HepG2 (cell line): ENCODE measurements at regions not wholly inside any gene's neighbourhood (a gene's known extent, or its start where the extent isn't known, plus 50 kb on each side); places are given as distances from the start of the nearest gene placed in this dataset.

ENCODE experiments used
- ATAC-seq: fragments of 200-7000 bp; cut with Tn5 transposase; 3 replicates; pipeline ENCODE4 v1.9.1; 2020; ENCODE audit warnings: mild to moderate bottlenecking, moderate library complexity
- BruUV-seq: library from RNA; stranded (reverse); fragments of 400-500 nt; replicated peaks from 2 replicates; lab custom pipeline; 2021; lab: Mats Ljungman, UMichigan
- CTCF ChIA-PET: fragments of 300-600 bp; formaldehyde crosslinking; extraction: SDS; loops from one replicate; lab custom pipeline; 2021; ENCODE audit warnings: low total read pairs, inconsistent platforms, low intra/inter-chr PET ratio; lab: Yijun Ruan, JAX
- POLR2A ChIA-PET: fragments of 350-600 bp; sonication (Branson Sonifier 250); formaldehyde crosslinking; loops from one replicate; lab custom pipeline; 2020; ENCODE audit warnings: antibody characterized with exemption, inconsistent platforms; lab: Yijun Ruan, JAX
- DNase-seq: peaks from one replicate; pipeline ENCODE4 v3.0.0-alpha.2; 2015; ENCODE audit warnings: low spot score
- FAIRE-seq: peaks from 3 replicates; lab custom pipeline; 2011; peaks lifted over from hg19 to GRCh38; lab: Jason Lieb, UNC
- H2AFZ ChIP-seq: one replicate; pipeline ENCODE4 v1.6.1; 2011; ENCODE audit warnings: low read length, inconsistent platforms
- H3K27ac ChIP-seq: fragments of 300-600 bp; 3 replicates; pipeline ENCODE4 v1.8.0; 2011; ENCODE audit warnings: mixed run types, mild to moderate bottlenecking, mixed read lengths, low read length, inconsistent platforms; ENCODE audit not compliant: insufficient read depth; ENCODE audit errors: extremely low read length
- H3K27me3 ChIP-seq, 2 experiments: fragments of 200-600 bp in 1 of 2; 2 replicates in 1 of 2; 3 replicates in 1 of 2; pipeline versions ENCODE4 v1.6.0 to v1.8.0; 2011; ENCODE audit warnings: low read length in 2 of 2, mild to moderate bottlenecking in 2 of 2, moderate library complexity in 2 of 2, inconsistent platforms in 1 of 2; ENCODE audit not compliant: insufficient read depth in 2 of 2, control insufficient read depth in 1 of 2
- H3K36me3 ChIP-seq, 2 experiments: fragments of 200-600 bp in 1 of 2; replicated peaks in 1 of 2; 2 replicates in 1 of 2; 3 replicates in 1 of 2; pipeline versions ENCODE4 v1.5.1 to v1.8.0; 2011; ENCODE audit warnings: low read length in 2 of 2, inconsistent platforms in 1 of 2; ENCODE audit not compliant: insufficient read depth in 2 of 2, control insufficient read depth in 1 of 2
- H3K4me1 ChIP-seq: 2 replicates; pipeline ENCODE4 v1.5.1; 2012; ENCODE audit warnings: low read length, inconsistent platforms; ENCODE audit not compliant: insufficient read depth
- H3K4me2 ChIP-seq: 2 replicates; pipeline ENCODE4 v1.6.0; 2011; ENCODE audit warnings: low read depth, low read length, inconsistent platforms
- H3K4me3 ChIP-seq, 3 experiments: fragments of 200-600 bp in 1 of 3; sonication (generic), shearing (Covaris generic) in 1 of 3; replicated peaks in 1 of 3; 2 replicates each; pipeline ENCODE4 v1.5.1; 2011 to 2016; ENCODE audit warnings: low read length in 3 of 3, inconsistent platforms in 2 of 3, low read depth in 2 of 3, mild to moderate bottlenecking in 2 of 3, control low read depth in 1 of 3, mixed read lengths in 1 of 3; ENCODE audit not compliant: insufficient read depth in 1 of 3
- H3K79me2 ChIP-seq: one replicate; pipeline ENCODE4 v1.6.1; 2011; ENCODE audit warnings: low read length, inconsistent platforms; ENCODE audit not compliant: insufficient read depth
- H3K9ac ChIP-seq: 2 replicates; pipeline ENCODE4 v1.6.0; 2011; ENCODE audit warnings: mild to moderate bottlenecking, low read depth, low read length, inconsistent platforms; ENCODE audit not compliant: insufficient read depth
- H3K9me3 ChIP-seq: 2 replicates; pipeline ENCODE4 v1.5.1; 2012; ENCODE audit warnings: mild to moderate bottlenecking, low read length
- H4K20me1 ChIP-seq: 2 replicates; pipeline ENCODE4 v1.6.0; 2011; ENCODE audit warnings: inconsistent platforms, mild to moderate bottlenecking, low read length, moderate library complexity; ENCODE audit not compliant: insufficient read depth
- DMAP1 ChIP-seq: IDR thresholded peaks from 2 replicates; pipeline ENCODE4 v1.6.1; 2016
- GRHL1 ChIP-seq: sonication (generic); formaldehyde crosslinking; conservative IDR thresholded peaks from 2 replicates; pipeline ENCODE4 v1.8.0; 2022; ENCODE audit warnings: missing genetic modification reagents
- KLF11 ChIP-seq: IDR thresholded peaks from 2 replicates; pipeline ENCODE4 v1.6.1; 2016; ENCODE audit warnings: missing compliant biosample characterization
- KLF12 ChIP-seq: sonication (generic); formaldehyde crosslinking; IDR thresholded peaks from 2 replicates; pipeline ENCODE4 v1.4.0; 2020; ENCODE audit warnings: missing genetic modification reagents, borderline replicate concordance
- MAFF ChIP-seq: IDR thresholded peaks from 2 replicates; pipeline ENCODE4 v1.6.1; 2011; ENCODE audit warnings: low read depth, low read length, improper control_type of control experiment
- MAFK ChIP-seq, 2 experiments: IDR thresholded peaks in 1 of 2; conservative IDR thresholded peaks in 1 of 2; 2 replicates each; pipeline ENCODE4 v1.6.1; 2011; ENCODE audit warnings: improper control_type of control experiment in 2 of 2, low read length in 2 of 2
- NFE2L2 ChIP-seq: fragments of 150-350 bp; IDR thresholded peaks from 2 replicates; pipeline ENCODE4 v1.6.1; 2014; ENCODE audit warnings: low read length
- PREB ChIP-seq: sonication (generic); formaldehyde crosslinking; IDR thresholded peaks from 2 replicates; pipeline ENCODE4 v1.4.0; 2020; ENCODE audit warnings: missing genetic modification reagents
- SMARCC2 ChIP-seq: fragments of 450-650 bp; IDR thresholded peaks from 2 replicates; pipeline ENCODE4 v1.6.1; 2017; ENCODE audit warnings: antibody characterized with exemption, mild to moderate bottlenecking
- ZKSCAN5 ChIP-seq: sonication (generic); formaldehyde crosslinking; IDR thresholded peaks from 2 replicates; pipeline ENCODE4 v1.5.1; 2020; ENCODE audit warnings: mild to moderate bottlenecking, missing genetic modification reagents
- ZNF251 ChIP-seq: sonication (generic); formaldehyde crosslinking; IDR thresholded peaks from 2 replicates; pipeline ENCODE4 v1.9.0; 2021; ENCODE audit warnings: mild to moderate bottlenecking, missing genetic modification reagents
- ZNF280B ChIP-seq: sonication (generic); formaldehyde crosslinking; IDR thresholded peaks from 2 replicates; pipeline ENCODE4 v1.5.0; 2020; ENCODE audit warnings: missing genetic modification reagents, mild to moderate bottlenecking, borderline replicate concordance
- ZSCAN30 ChIP-seq: sonication (generic); formaldehyde crosslinking; IDR thresholded peaks from 2 replicates; pipeline ENCODE4 v1.5.0; 2020; ENCODE audit warnings: mild to moderate bottlenecking, missing genetic modification reagents
- WGBS: methylation state at CpG from one replicate; pipeline ENCODE4 v1.1.6; 2017; ENCODE audit warnings: low lambda C conversion rate; 5-methylcytosine and 5-hydroxymethylcytosine counted together
- in situ Hi-C: cut with HindIII; loops from 2 replicates; pipeline ENCODE4 v1.10.0; 2017; ENCODE audit warnings: low pct_unique_long_range_greater_than_20kb; ENCODE audit not compliant: extremely low pct_ligation_motif_present
- intact Hi-C: fragments of 100-400 bp; cut with micrococcal nuclease; formaldehyde crosslinking; loops from one replicate; pipeline ENCODE4 v1.10.0; 2022; ENCODE audit not compliant: unreplicated experiment

- 84% methylated on average over 3 of the region's 3 CpGs for whole genome bisulfite sequencing
- ChIA-PET CTCF (no interaction called here), POLR2A (no interaction called here)
- H3K4me3 ChIP-seq: no peak overlapping the region
- FAIRE-seq (no peak), DNase-seq (no peak), ATAC-seq (no peak)
- in situ Hi-C loops (no loop called here), intact Hi-C loops (no loop called here)
- BruUV-seq: no TSS peak
- H3K4me1 ChIP-seq: no peaks in the 10 kb centered on the region
- H3K27me3 ChIP-seq: no peaks in the 10 kb centered on the region
- H3K4me2 ChIP-seq: no peak overlapping the region
- no peaks in the 10 kb centered on the region for H3K36me3 ChIP-seq
- H3K79me2 ChIP-seq: no peaks in the 10 kb centered on the region
- no peaks in the 10 kb centered on the region for H3K9me3 ChIP-seq
- TF ChIP-seq ZNF251 (CRISPR knock-in tag) (no peak), NFE2L2 (peak; percentile 61), DMAP1 (CRISPR knock-in tag) (no peak), ZKSCAN5 (CRISPR knock-in tag) (no peak), PREB (CRISPR knock-in tag) (no peak), MAFF (0 out of 2 replicates have a peak, but pooled peaks have one; percentile 19), MAFK (conservative IDR thresholded peaks at IDR 0.05 in 1 of 2, IDR thresholded peaks at IDR 0.05 in 1 of 2; ENCODE audit: low read length in 2 of 2) (peak in 1 of 2 experiments; percentile 37; a peak in 3 of 4 replicates)
- no peak overlapping the region for H2AFZ ChIP-seq
- no peak overlapping the region for H3K9ac ChIP-seq
- H4K20me1 ChIP-seq: no peaks in the 10 kb centered on the region
- no peak overlapping the region for H3K27ac ChIP-seq
Measured at GRCh38 chrX:147850875-147851274, 60.8 kb upstream of the FMR1 start.

GRCh38 chrX:147853701-147854100 is 58.0 kb upstream of the FMR1 start:
- in situ Hi-C loops: no loop called here
- Histone ChIP-seq H3K9ac (no peak overlapping the region), H4K20me1 (no peaks in the 10 kb centered on the region), H3K27me3 (no peaks in the 10 kb centered on the region), H3K79me2 (no peaks in the 10 kb centered on the region), H3K27ac (no peak overlapping the region), H3K4me2 (no peak overlapping the region), H3K4me1 (no peaks in the 10 kb centered on the region), H3K4me3 (no peak overlapping the region), H2AFZ (no peak overlapping the region), H3K36me3 (no peaks in the 10 kb centered on the region), H3K9me3 (no peaks in the 10 kb centered on the region)
- 0% methylated on average over 1 of the region's 2 CpGs for WGBS
- no peak for ATAC-seq
- ChIA-PET POLR2A (no interaction called here), CTCF (no interaction called here)
- DNase-seq: no peak
- no TSS peak for BruUV-seq
- intact Hi-C loops: no loop called here
- FAIRE-seq: no peak
- no peak for TF ChIP-seq ZSCAN30 (CRISPR knock-in tag)
- TF ChIP-seq KLF12 (CRISPR knock-in tag): no peak
- TF ChIP-seq ZNF280B (CRISPR knock-in tag): no peak
- TF ChIP-seq KLF11 (CRISPR knock-in tag): no peak
- TF ChIP-seq SMARCC2: no peak
- no peak for TF ChIP-seq GRHL1 (CRISPR knock-in tag)
